Psoas muscle (tissue), 7 donors: ENCODE measurements at regions not wholly inside any gene's neighbourhood (a gene's known extent, or its start where the extent isn't known, plus 50 kb on each side); places are given as distances from the start of the nearest gene placed in this dataset.

Experiments
- ATAC-seq, 4 donors: fragments of 200-7000 bp; cut with Tn5 transposase; one replicate each; pipeline ENCODE4 v1.9.1; 2020; ENCODE audit warnings: moderate library complexity in 3 of 4, mild to moderate bottlenecking in 2 of 4
- DNase-seq, 2 donors: peaks; one replicate each; pipeline ENCODE4 v3.0.0-alpha.2; 2020
- H3K27ac ChIP-seq: fragments of 200-600 bp; one replicate; pipeline ENCODE4 v1.8.0; 2022
- H3K27me3 ChIP-seq, 3 donors: fragments of 200-600 bp in 1 of 3; one replicate each; pipeline versions ENCODE4 v1.6.1 to v1.8.0; 2013 to 2022; ENCODE audit warnings: low read length in 2 of 3, mild to moderate bottlenecking in 2 of 3, moderate library complexity in 1 of 3; ENCODE audit not compliant: insufficient read depth in 3 of 3
- H3K36me3 ChIP-seq, 2 donors: fragments of 200-600 bp in 1 of 2; one replicate each; pipeline versions ENCODE4 v1.6.1 to v1.8.0; 2013 to 2022; ENCODE audit warnings: low read depth in 1 of 2, mild to moderate bottlenecking in 1 of 2, moderate library complexity in 1 of 2; ENCODE audit not compliant: insufficient read depth in 1 of 2
- H3K4me1 ChIP-seq: fragments of 200-600 bp; one replicate; pipeline ENCODE4 v1.8.0; 2022
- H3K4me3 ChIP-seq: fragments of 200-600 bp; one replicate; pipeline ENCODE4 v1.8.0; 2022; ENCODE audit warnings: mild to moderate bottlenecking
- H3K9me3 ChIP-seq: fragments of 200-600 bp; one replicate; pipeline ENCODE4 v1.8.0; 2022
- WGBS, 3 donors: extraction: QIAGEN DNeasy Blood & Tissue Kit; methylation state at CpG; one replicate each; pipeline versions ENCODE4 v1.1.6 to v1.1.7; 2013; 5-methylcytosine and 5-hydroxymethylcytosine counted together
- intact Hi-C, 2 donors: fragments of 100-400 bp; cut with DNase I; formaldehyde crosslinking; loops; one replicate each; pipeline versions ENCODE4 v1.11.0 to v1.14.2; 2022
- TF ChIP-seq, protein P1 (sequence below): fragments of 200-600 bp; IDR thresholded peaks from one replicate; pipeline ENCODE4 v1.8.0; 2022; ENCODE audit warnings: antibody characterized with exemption
- donor health status: healthy with polysubstance abuse.
- donor health status: DM: no; HTN: no; CAD: no; lungs with moderate emphysema.
- donor health status: Bipolar disorder and iron deficiency.
- donor health status: healthy.
- donor health status: DM: yes; HTN: yes; CAD: no.
- donor health status: DM: no; HTN: no; CAD: no.
- donor health status: DM: yes; HTN: yes; CAD: no.

GRCh38 chr3:127455541-127456450 lies 134.7 kb downstream of the TPRA1 start:
- H3K4me3 ChIP-seq: peak overlapping the region; percentile 52
- H3K36me3 ChIP-seq: no peaks in the 10 kb centered on the region
- H3K27ac ChIP-seq: no peak overlapping the region
- H3K4me1 ChIP-seq: peaks cover 5% of the 10 kb centered on the region
- DNase-seq: peak; percentile 76 to 82
- TF ChIP-seq, protein P1, sequence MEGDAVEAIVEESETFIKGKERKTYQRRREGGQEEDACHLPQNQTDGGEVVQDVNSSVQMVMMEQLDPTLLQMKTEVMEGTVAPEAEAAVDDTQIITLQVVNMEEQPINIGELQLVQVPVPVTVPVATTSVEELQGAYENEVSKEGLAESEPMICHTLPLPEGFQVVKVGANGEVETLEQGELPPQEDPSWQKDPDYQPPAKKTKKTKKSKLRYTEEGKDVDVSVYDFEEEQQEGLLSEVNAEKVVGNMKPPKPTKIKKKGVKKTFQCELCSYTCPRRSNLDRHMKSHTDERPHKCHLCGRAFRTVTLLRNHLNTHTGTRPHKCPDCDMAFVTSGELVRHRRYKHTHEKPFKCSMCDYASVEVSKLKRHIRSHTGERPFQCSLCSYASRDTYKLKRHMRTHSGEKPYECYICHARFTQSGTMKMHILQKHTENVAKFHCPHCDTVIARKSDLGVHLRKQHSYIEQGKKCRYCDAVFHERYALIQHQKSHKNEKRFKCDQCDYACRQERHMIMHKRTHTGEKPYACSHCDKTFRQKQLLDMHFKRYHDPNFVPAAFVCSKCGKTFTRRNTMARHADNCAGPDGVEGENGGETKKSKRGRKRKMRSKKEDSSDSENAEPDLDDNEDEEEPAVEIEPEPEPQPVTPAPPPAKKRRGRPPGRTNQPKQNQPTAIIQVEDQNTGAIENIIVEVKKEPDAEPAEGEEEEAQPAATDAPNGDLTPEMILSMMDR: peak; percentile 84
- 4% methylated on average over 45 to 67 of the region's 67 CpGs for WGBS, 3 donors
- peaks cover 0 to 57% (median 20%) of the 10 kb centered on the region in 3 donors for H3K27me3 ChIP-seq
- H3K9me3 ChIP-seq: no peaks in the 10 kb centered on the region
- intact Hi-C loops: loop anchor here (1.0 to 10.0 kb wide), 5 partner anchors 471 to 933 kb away; partner anchors contain the start of gene CHST13 (in 1 of the 2)
- peak; percentile 87 to 93 (median 89) for ATAC-seq

DNA sequence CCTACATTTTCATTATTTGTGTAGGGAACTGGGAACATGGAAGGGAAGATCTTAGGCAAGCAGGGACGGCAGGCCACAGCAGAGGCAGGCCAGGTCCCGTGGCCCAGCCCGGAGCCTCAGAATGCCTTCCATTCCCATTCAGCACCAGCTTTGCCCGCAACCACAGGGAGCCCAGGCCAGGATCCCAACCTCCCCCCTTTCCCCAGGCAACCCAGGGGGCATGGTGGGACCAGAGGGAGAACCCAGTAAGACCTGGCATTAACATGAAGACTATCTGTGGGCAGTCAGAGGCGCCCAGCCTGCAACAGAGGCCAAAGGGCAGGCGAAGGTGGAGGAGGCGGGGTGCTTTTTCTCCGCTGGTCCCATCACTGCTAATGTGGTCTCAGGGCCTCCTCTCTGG lies 135.6 kb downstream of the TPRA1 start:
- peaks cover 0 to 63% (median 20%) of the 10 kb centered on the region in 3 donors for H3K27me3 ChIP-seq
- no peak overlapping the region for H3K27ac ChIP-seq
- TF ChIP-seq, protein P1: no peak
- DNase-seq: peak in 1 of 2 donors; percentile 34
- 89 to 94% (median 90%) methylated on average over 8 of the region's 8 CpGs for WGBS, 3 donors
- H3K4me1 ChIP-seq: peaks cover 5% of the 10 kb centered on the region
- intact Hi-C loops: loop anchor here (1.0 to 10.0 kb wide), 5 partner anchors 471 to 933 kb away; partner anchors contain the start of gene CHST13 (in 1 of the 2)
- H3K9me3 ChIP-seq: no peaks in the 10 kb centered on the region
- H3K4me3 ChIP-seq: no peak overlapping the region
- no peak for ATAC-seq
- no peaks in the 10 kb centered on the region for H3K36me3 ChIP-seq

- WGBS, 3 donors: 78 to 100% (median 81%) methylated on average over 1 of the region's 1 CpG
These were observed 136.5 kb downstream of the TPRA1 start for GRCh38 chr3:127454051-127454450.

GRCh38 chr3:127452321-127452821 lies 138.2 kb downstream of the TPRA1 start:
- Histone ChIP-seq H3K4me1 (peaks cover 5% of the 10 kb centered on the region), H3K4me3 (no peak overlapping the region), H3K9me3 (no peaks in the 10 kb centered on the region), H3K36me3 (no peaks in the 10 kb centered on the region), H3K27ac (no peak overlapping the region), H3K27me3 (peaks cover 0 to 51% (median 30%) of the 10 kb centered on the region in 3 donors)
- no peak for ATAC-seq
- WGBS, 3 donors: 46 to 68% (median 54%) methylated on average over 6 to 7 of the region's 7 CpGs
- intact Hi-C loops: loop anchor here in 1 of 2 donors (10.0 kb wide), 1 partner anchor 698 kb away; no protein-coding TSS in a partner anchor
- DNase-seq: no peak
- TF ChIP-seq, protein P1: no peak

More at GRCh38 chr3:127454051-127454450, 136.5 kb downstream of the TPRA1 start:
- H3K27ac ChIP-seq: no peak overlapping the region
- H3K27me3 ChIP-seq: peaks cover 0 to 63% (median 24%) of the 10 kb centered on the region in 3 donors
- H3K4me1 ChIP-seq: peaks cover 5% of the 10 kb centered on the region
- ATAC-seq (no peak), DNase-seq (peak in 1 of 2 donors; percentile 27)
- no peaks in the 10 kb centered on the region for H3K9me3 ChIP-seq
- intact Hi-C loops: loop anchor here (2.0 to 10.0 kb wide), 2 partner anchors 699 to 703 kb away; no protein-coding TSS in a partner anchor
- no peak overlapping the region for H3K4me3 ChIP-seq
- no peaks in the 10 kb centered on the region for H3K36me3 ChIP-seq
- TF ChIP-seq, protein P1: no peak
